MM.1S (cell line): ENCODE measurements at regions not wholly inside any gene's neighbourhood (a gene's known extent, or its start where the extent isn't known, plus 50 kb on each side); places are given as distances from the start of the nearest gene placed in this dataset.

ENCODE experiments used
- DNase-seq: peaks from one replicate; pipeline ENCODE4 v3.0.0-alpha.2; 2015
- H2AFZ ChIP-seq: fragments of 300-600 bp; sonication (generic); 2 replicates; pipeline ENCODE4 v1.6.0; 2016; ENCODE audit warnings: antibody characterized with exemption, low read length
- H3F3A ChIP-seq: fragments of 300-600 bp; sonication (generic); 2 replicates; pipeline ENCODE4 v1.6.1; 2016; ENCODE audit warnings: mild to moderate bottlenecking, antibody characterized with exemption, low read length, moderate library complexity, mixed read lengths; ENCODE audit not compliant: insufficient read depth
- H3K27ac ChIP-seq: fragments of 300-600 bp; sonication (generic); 2 replicates; pipeline ENCODE4 v1.5.1; 2016; ENCODE audit warnings: mild to moderate bottlenecking, low read length
- H3K27me3 ChIP-seq: fragments of 300-600 bp; sonication (generic); replicated peaks from 2 replicates; pipeline ENCODE4 v1.6.0; 2016; ENCODE audit warnings: low read length; ENCODE audit not compliant: insufficient read depth
- H3K36me3 ChIP-seq: fragments of 300-600 bp; sonication (generic); replicated peaks from 2 replicates; pipeline ENCODE4 v1.6.1; 2016; ENCODE audit warnings: mild to moderate bottlenecking, low read length, mixed read lengths; ENCODE audit not compliant: insufficient read depth
- H3K4me1 ChIP-seq: fragments of 300-600 bp; sonication (generic); 2 replicates; pipeline ENCODE4 v1.6.1; 2016; ENCODE audit warnings: low read length, mixed read lengths
- H3K4me2 ChIP-seq: fragments of 300-600 bp; sonication (generic); 2 replicates; pipeline ENCODE4 v1.6.0; 2016; ENCODE audit warnings: low read depth, low read length
- H3K4me3 ChIP-seq: fragments of 300-600 bp; sonication (generic); 2 replicates; pipeline ENCODE4 v1.5.1; 2016; ENCODE audit warnings: low read length, mixed read lengths
- H3K79me2 ChIP-seq: fragments of 300-600 bp; sonication (generic); 2 replicates; pipeline ENCODE4 v1.6.1; 2016; ENCODE audit warnings: mixed run types, low read length, mixed read lengths
- H3K9ac ChIP-seq: fragments of 300-600 bp; sonication (generic); 2 replicates; pipeline ENCODE4 v1.6.1; 2016; ENCODE audit warnings: low read length, mixed read lengths
- H3K9me2 ChIP-seq: fragments of 300-600 bp; sonication (generic); replicated peaks from 2 replicates; pipeline ENCODE4 v1.6.1; 2016; ENCODE audit warnings: mild to moderate bottlenecking, low read length, mixed read lengths; ENCODE audit not compliant: insufficient read depth
- H3K9me3 ChIP-seq: fragments of 300-600 bp; sonication (generic); replicated peaks from 2 replicates; pipeline ENCODE4 v1.6.1; 2016; ENCODE audit warnings: mild to moderate bottlenecking, low read length, mixed read lengths; ENCODE audit not compliant: insufficient read depth
- H4K20me1 ChIP-seq: fragments of 300-600 bp; sonication (generic); 2 replicates; pipeline ENCODE4 v1.6.1; 2016; ENCODE audit warnings: mild to moderate bottlenecking, low read length, moderate library complexity, mixed read lengths; ENCODE audit not compliant: insufficient read depth
- CTCF ChIP-seq: fragments of 300-600 bp; sonication (generic); IDR thresholded peaks from 2 replicates; pipeline ENCODE4 v1.5.1; 2016; ENCODE audit warnings: antibody characterized with exemption, low read length, mixed read lengths
- EZH2 ChIP-seq: fragments of 300-600 bp; sonication (generic); optimal IDR thresholded peaks from 2 replicates; pipeline ENCODE3; 2017; ENCODE audit warnings: low read depth, mild to moderate bottlenecking, antibody characterized with exemption, low read length, mixed read lengths
- EZH2phosphoT487 ChIP-seq: fragments of 300-600 bp; sonication (generic); IDR thresholded peaks from 2 replicates; pipeline ENCODE4 v1.6.1; 2018; ENCODE audit warnings: antibody characterized with exemption, low read length

- Histone ChIP-seq H3K4me1 (no peaks in the 10 kb centered on the region), H3K27me3 (no peaks in the 10 kb centered on the region), H3K4me2 (no peak overlapping the region), H4K20me1 (no peaks in the 10 kb centered on the region), H3K9me2 (no peaks in the 10 kb centered on the region), H2AFZ (no peak overlapping the region), H3K9me3 (no peaks in the 10 kb centered on the region), H3K9ac (no peak overlapping the region), H3K27ac (no peak overlapping the region), H3K4me3 (no peak overlapping the region), H3K36me3 (no peaks in the 10 kb centered on the region), H3F3A (no peaks in the 10 kb centered on the region), H3K79me2 (no peaks in the 10 kb centered on the region)
- no peak for DNase-seq
- TF ChIP-seq CTCF (no peak), EZH2 (no peak), EZH2phosphoT487 (no peak)
Measured at GRCh38 chr2:118505436-118505835, 342.0 kb downstream of the EN1 start.

GRCh38 chr2:118502106-118502505 lies 345.3 kb downstream of the EN1 start:
- H3K27ac ChIP-seq = no peak overlapping the region
- H3F3A ChIP-seq = no peaks in the 10 kb centered on the region
- no peak overlapping the region for H2AFZ ChIP-seq
- TF ChIP-seq EZH2 (no peak), CTCF (no peak), EZH2phosphoT487 (no peak)
- no peak for DNase-seq
- no peaks in the 10 kb centered on the region for H3K4me1 ChIP-seq
- H3K9me3 ChIP-seq = no peaks in the 10 kb centered on the region
- no peaks in the 10 kb centered on the region for H3K79me2 ChIP-seq
- H3K36me3 ChIP-seq = no peaks in the 10 kb centered on the region
- H3K27me3 ChIP-seq = no peaks in the 10 kb centered on the region
- H4K20me1 ChIP-seq = no peaks in the 10 kb centered on the region
- H3K4me3 ChIP-seq = no peak overlapping the region
- no peak overlapping the region for H3K4me2 ChIP-seq
- H3K9ac ChIP-seq = no peak overlapping the region
- no peaks in the 10 kb centered on the region for H3K9me2 ChIP-seq

- no peaks in the 10 kb centered on the region for H3K36me3 ChIP-seq
- no peaks in the 10 kb centered on the region for H3K79me2 ChIP-seq
- no peak overlapping the region for H3K4me2 ChIP-seq
- H3F3A ChIP-seq = no peaks in the 10 kb centered on the region
- H3K27ac ChIP-seq = no peak overlapping the region
- H3K9me3 ChIP-seq = no peaks in the 10 kb centered on the region
- DNase-seq = no peak
- H4K20me1 ChIP-seq = no peaks in the 10 kb centered on the region
- H2AFZ ChIP-seq = no peak overlapping the region
- H3K4me3 ChIP-seq = no peak overlapping the region
- H3K27me3 ChIP-seq = no peaks in the 10 kb centered on the region
- no peaks in the 10 kb centered on the region for H3K9me2 ChIP-seq
- H3K4me1 ChIP-seq = no peaks in the 10 kb centered on the region
- TF ChIP-seq EZH2phosphoT487 (no peak), CTCF (no peak), EZH2 (no peak)
- no peak overlapping the region for H3K9ac ChIP-seq
Measured at GRCh38 chr2:118498943-118499342, 348.5 kb downstream of the EN1 start.
